ENCODE measurements at regions not wholly inside any gene's neighbourhood (a gene's known extent, or its start where the extent isn't known, plus 50 kb on each side); places are given as distances from the start of the nearest gene placed in this dataset.

DNA sequence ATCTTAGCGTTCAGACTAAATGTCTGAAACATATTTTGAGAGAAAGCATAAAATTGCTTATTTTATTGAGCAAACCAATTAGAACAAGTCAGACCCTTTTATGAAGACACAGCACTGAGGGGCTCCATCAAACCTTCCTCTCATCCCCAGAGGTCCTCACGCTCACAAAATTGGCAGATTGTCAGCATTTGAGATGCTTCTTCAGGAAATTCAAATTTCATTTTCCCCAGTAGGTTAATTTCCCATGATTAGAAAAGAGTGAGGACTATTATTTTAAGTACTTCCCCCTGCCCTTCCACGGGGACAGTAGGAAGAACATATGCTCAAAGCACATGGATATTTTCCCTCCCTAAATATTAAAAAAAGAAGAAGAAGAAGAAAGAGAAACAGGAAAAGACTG is 851.8 kb downstream of the BRD1 start:
- TF ChIP-seq, protein P1, sequence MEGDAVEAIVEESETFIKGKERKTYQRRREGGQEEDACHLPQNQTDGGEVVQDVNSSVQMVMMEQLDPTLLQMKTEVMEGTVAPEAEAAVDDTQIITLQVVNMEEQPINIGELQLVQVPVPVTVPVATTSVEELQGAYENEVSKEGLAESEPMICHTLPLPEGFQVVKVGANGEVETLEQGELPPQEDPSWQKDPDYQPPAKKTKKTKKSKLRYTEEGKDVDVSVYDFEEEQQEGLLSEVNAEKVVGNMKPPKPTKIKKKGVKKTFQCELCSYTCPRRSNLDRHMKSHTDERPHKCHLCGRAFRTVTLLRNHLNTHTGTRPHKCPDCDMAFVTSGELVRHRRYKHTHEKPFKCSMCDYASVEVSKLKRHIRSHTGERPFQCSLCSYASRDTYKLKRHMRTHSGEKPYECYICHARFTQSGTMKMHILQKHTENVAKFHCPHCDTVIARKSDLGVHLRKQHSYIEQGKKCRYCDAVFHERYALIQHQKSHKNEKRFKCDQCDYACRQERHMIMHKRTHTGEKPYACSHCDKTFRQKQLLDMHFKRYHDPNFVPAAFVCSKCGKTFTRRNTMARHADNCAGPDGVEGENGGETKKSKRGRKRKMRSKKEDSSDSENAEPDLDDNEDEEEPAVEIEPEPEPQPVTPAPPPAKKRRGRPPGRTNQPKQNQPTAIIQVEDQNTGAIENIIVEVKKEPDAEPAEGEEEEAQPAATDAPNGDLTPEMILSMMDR (IDR thresholded peaks at IDR 0.05; ENCODE audit: low read depth, low read length, poor library complexity, severe bottlenecking): no peak
- no peak for TF ChIP-seq EZH2phosphoT487 (IDR thresholded peaks at IDR 0.05; ENCODE audit: borderline replicate concordance, low read length)
